GM12874 (cell line): ENCODE measurements at regions not wholly inside any gene's neighbourhood (a gene's known extent, or its start where the extent isn't known, plus 50 kb on each side); places are given as distances from the start of the nearest gene placed in this dataset.

Source experiments
- TF ChIP-seq, protein P1 (sequence below): IDR thresholded peaks from 2 replicates; pipeline ENCODE4 v1.5.1; 2011; ENCODE audit warnings: low read depth, mild to moderate bottlenecking, control low read depth, low read length, moderate library complexity; ENCODE audit not compliant: insufficient read depth

DNA sequence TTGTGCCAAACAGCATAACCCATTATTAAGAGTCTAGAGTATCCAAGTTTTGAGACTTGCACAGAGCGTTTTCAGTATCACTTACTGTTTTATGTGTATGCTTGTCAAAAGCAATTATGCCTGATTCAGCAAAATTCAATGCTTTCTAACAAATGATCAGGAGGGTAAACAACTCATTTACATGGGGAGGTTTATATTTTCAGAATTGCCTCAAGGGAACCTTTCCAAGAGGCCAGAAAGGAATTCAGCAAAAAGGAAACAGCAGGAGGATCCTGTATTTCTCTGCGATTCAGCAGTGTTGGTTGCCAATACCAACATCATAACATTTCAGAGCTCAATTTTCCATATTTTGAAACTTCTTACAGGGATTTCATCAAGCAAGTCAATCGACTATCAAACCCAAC is 69.3 kb upstream of the DAB2 start:
- TF ChIP-seq, protein P1, sequence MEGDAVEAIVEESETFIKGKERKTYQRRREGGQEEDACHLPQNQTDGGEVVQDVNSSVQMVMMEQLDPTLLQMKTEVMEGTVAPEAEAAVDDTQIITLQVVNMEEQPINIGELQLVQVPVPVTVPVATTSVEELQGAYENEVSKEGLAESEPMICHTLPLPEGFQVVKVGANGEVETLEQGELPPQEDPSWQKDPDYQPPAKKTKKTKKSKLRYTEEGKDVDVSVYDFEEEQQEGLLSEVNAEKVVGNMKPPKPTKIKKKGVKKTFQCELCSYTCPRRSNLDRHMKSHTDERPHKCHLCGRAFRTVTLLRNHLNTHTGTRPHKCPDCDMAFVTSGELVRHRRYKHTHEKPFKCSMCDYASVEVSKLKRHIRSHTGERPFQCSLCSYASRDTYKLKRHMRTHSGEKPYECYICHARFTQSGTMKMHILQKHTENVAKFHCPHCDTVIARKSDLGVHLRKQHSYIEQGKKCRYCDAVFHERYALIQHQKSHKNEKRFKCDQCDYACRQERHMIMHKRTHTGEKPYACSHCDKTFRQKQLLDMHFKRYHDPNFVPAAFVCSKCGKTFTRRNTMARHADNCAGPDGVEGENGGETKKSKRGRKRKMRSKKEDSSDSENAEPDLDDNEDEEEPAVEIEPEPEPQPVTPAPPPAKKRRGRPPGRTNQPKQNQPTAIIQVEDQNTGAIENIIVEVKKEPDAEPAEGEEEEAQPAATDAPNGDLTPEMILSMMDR = no peak

GRCh38 chr5:39491210-39491609 is 66.4 kb upstream of the DAB2 start:
- TF ChIP-seq, protein P1 = no peak

GRCh38 chr5:39489263-39489662 is 64.5 kb upstream of the DAB2 start:
- TF ChIP-seq, protein P1 = no peak

GRCh38 chr5:39486790-39487189 is 62.0 kb upstream of the DAB2 start:
- TF ChIP-seq, protein P1 = no peak

DNA sequence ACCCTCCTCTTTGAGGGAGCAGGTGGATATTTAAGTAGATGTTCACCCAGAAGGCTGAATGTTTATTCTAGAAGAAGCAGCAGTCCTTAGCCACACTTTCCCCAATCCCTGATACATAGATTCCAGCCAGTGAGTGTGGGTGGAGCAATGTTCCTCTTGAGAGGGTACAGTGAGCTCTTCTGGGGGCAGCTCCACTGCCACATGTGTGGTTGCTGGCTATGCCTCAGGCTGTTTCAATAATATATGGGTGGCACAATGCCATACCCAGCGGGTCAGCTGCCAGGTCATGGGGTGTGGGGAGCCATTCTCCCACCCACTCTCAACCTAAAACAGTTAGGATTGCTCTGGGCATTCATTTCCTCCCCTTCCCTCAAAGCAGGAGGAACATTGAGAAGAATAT is 61.6 kb upstream of the DAB2 start:
- TF ChIP-seq, protein P1 = no peak

GRCh38 chr5:39485079-39485478 is 60.3 kb upstream of the DAB2 start:
- TF ChIP-seq, protein P1 = no peak

GRCh38 chr5:39484673-39485072 is 59.9 kb upstream of the DAB2 start:
- TF ChIP-seq, protein P1 = no peak

DNA sequence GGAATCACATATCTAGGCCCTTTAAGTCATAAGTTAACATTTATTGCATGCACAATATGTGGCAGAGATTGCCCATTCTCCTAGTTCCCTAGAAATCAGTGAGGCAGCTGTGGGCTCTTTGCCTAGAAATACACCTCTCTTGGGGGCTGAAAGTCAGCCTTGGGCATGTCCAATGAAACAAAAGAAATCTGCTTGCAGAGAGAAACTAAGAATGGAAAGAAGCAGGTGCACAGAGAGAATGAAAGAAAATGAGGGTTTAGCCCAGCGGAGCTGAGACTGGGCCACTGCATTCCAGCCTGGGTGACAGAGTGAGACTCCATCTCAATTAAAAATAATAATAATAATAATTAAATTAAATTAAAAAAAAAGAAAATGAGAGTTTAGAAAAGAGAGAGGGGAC is 57.3 kb upstream of the DAB2 start:
- TF ChIP-seq, protein P1 = no peak
